ENCODE measurements at regions not wholly inside any gene's neighbourhood (a gene's known extent, or its start where the extent isn't known, plus 50 kb on each side); places are given as distances from the start of the nearest gene placed in this dataset.

GRCh38 chr7:79683185-79683890, 229.9 kb upstream of the MAGI2 start:
- no peak for TF ChIP-seq ZNF423 (CRISPR knock-in tag; IDR thresholded peaks at IDR 0.05)
- TF ChIP-seq ZNF232 (CRISPR knock-in tag; IDR thresholded peaks at IDR 0.05), result no peak
- TF ChIP-seq, protein P1, sequence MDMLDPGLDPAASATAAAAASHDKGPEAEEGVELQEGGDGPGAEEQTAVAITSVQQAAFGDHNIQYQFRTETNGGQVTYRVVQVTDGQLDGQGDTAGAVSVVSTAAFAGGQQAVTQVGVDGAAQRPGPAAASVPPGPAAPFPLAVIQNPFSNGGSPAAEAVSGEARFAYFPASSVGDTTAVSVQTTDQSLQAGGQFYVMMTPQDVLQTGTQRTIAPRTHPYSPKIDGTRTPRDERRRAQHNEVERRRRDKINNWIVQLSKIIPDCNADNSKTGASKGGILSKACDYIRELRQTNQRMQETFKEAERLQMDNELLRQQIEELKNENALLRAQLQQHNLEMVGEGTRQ (CRISPR knock-in tag; IDR thresholded peaks at IDR 0.05), result no peak
- TF ChIP-seq, protein P2, sequence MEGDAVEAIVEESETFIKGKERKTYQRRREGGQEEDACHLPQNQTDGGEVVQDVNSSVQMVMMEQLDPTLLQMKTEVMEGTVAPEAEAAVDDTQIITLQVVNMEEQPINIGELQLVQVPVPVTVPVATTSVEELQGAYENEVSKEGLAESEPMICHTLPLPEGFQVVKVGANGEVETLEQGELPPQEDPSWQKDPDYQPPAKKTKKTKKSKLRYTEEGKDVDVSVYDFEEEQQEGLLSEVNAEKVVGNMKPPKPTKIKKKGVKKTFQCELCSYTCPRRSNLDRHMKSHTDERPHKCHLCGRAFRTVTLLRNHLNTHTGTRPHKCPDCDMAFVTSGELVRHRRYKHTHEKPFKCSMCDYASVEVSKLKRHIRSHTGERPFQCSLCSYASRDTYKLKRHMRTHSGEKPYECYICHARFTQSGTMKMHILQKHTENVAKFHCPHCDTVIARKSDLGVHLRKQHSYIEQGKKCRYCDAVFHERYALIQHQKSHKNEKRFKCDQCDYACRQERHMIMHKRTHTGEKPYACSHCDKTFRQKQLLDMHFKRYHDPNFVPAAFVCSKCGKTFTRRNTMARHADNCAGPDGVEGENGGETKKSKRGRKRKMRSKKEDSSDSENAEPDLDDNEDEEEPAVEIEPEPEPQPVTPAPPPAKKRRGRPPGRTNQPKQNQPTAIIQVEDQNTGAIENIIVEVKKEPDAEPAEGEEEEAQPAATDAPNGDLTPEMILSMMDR (IDR thresholded peaks at IDR 0.05), result no peak
- no peak for TF ChIP-seq ATF2 (CRISPR knock-in tag; IDR thresholded peaks at IDR 0.05; ENCODE audit: borderline replicate concordance, low read depth)
- TF ChIP-seq, protein P3, sequence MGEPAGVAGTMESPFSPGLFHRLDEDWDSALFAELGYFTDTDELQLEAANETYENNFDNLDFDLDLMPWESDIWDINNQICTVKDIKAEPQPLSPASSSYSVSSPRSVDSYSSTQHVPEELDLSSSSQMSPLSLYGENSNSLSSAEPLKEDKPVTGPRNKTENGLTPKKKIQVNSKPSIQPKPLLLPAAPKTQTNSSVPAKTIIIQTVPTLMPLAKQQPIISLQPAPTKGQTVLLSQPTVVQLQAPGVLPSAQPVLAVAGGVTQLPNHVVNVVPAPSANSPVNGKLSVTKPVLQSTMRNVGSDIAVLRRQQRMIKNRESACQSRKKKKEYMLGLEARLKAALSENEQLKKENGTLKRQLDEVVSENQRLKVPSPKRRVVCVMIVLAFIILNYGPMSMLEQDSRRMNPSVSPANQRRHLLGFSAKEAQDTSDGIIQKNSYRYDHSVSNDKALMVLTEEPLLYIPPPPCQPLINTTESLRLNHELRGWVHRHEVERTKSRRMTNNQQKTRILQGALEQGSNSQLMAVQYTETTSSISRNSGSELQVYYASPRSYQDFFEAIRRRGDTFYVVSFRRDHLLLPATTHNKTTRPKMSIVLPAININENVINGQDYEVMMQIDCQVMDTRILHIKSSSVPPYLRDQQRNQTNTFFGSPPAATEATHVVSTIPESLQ (CRISPR knock-in tag; IDR thresholded peaks at IDR 0.05), result no peak
- TF ChIP-seq ELF4 (CRISPR knock-in tag; IDR thresholded peaks at IDR 0.05; ENCODE audit: low read depth), result no peak
- TF ChIP-seq NR2C2 (CRISPR knock-in tag; IDR thresholded peaks at IDR 0.05), result no peak
- no peak for TF ChIP-seq PRDM15 (CRISPR knock-in tag; IDR thresholded peaks at IDR 0.05)
- no peak for TF ChIP-seq JUN (CRISPR knock-in tag; IDR thresholded peaks at IDR 0.05)
- TF ChIP-seq, protein P4, sequence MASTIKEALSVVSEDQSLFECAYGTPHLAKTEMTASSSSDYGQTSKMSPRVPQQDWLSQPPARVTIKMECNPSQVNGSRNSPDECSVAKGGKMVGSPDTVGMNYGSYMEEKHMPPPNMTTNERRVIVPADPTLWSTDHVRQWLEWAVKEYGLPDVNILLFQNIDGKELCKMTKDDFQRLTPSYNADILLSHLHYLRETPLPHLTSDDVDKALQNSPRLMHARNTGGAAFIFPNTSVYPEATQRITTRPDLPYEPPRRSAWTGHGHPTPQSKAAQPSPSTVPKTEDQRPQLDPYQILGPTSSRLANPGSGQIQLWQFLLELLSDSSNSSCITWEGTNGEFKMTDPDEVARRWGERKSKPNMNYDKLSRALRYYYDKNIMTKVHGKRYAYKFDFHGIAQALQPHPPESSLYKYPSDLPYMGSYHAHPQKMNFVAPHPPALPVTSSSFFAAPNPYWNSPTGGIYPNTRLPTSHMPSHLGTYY (CRISPR knock-in tag; IDR thresholded peaks at IDR 0.05), result no peak
- no peak for TF ChIP-seq RELA (CRISPR knock-in tag; IDR thresholded peaks at IDR 0.05; ENCODE audit: borderline replicate concordance)
- no peak for TF ChIP-seq MXD4 (CRISPR knock-in tag; IDR thresholded peaks at IDR 0.05; ENCODE audit: borderline replicate concordance)
- TF ChIP-seq, protein P5, sequence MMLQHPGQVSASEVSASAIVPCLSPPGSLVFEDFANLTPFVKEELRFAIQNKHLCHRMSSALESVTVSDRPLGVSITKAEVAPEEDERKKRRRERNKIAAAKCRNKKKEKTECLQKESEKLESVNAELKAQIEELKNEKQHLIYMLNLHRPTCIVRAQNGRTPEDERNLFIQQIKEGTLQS (CRISPR knock-in tag; conservative IDR thresholded peaks at IDR 0.05), result no peak
